HepG2 (cell line): ENCODE measurements at regions not wholly inside any gene's neighbourhood (a gene's known extent, or its start where the extent isn't known, plus 50 kb on each side); places are given as distances from the start of the nearest gene placed in this dataset.

Experiments
- BHLHE40 ChIP-seq: IDR thresholded peaks from 2 replicates; pipeline ENCODE4 v1.6.1; 2011; ENCODE audit warnings: low read length, improper control_type of control experiment
- FOXM1 ChIP-seq: sonication (generic); formaldehyde crosslinking; IDR thresholded peaks from 2 replicates; pipeline ENCODE4 v1.5.0; 2020; ENCODE audit warnings: missing genetic modification reagents
- GATAD1 ChIP-seq: IDR thresholded peaks from 2 replicates; pipeline ENCODE4 v1.6.1; 2016; ENCODE audit warnings: missing genetic modification reagents, missing compliant biosample characterization
- KDM1A ChIP-seq: IDR thresholded peaks from 2 replicates; pipeline ENCODE4 v1.6.1; 2016; ENCODE audit warnings: missing compliant biosample characterization
- NFAT5 ChIP-seq: sonication (generic); formaldehyde crosslinking; IDR thresholded peaks from 2 replicates; pipeline ENCODE4 v1.4.0; 2020; ENCODE audit warnings: missing genetic modification reagents
- NR2F2 ChIP-seq: IDR thresholded peaks from 2 replicates; pipeline ENCODE4 v1.6.1; 2012; ENCODE audit warnings: low read depth, inconsistent platforms, borderline replicate concordance
- POLR2AphosphoS5 ChIP-seq: IDR thresholded peaks from 2 replicates; pipeline ENCODE4 v1.6.1; 2012; ENCODE audit warnings: low read depth, low read length
- ZBTB43 ChIP-seq: sonication (generic); formaldehyde crosslinking; conservative IDR thresholded peaks from 2 replicates; pipeline ENCODE4 v1.4.0; 2020; ENCODE audit warnings: missing genetic modification reagents
- ZNF253 ChIP-seq: sonication (generic); formaldehyde crosslinking; IDR thresholded peaks from 2 replicates; pipeline ENCODE4 v1.8.0; 2022; ENCODE audit warnings: mild to moderate bottlenecking, missing genetic modification reagents, borderline replicate concordance

- no peak for TF ChIP-seq NFAT5 (CRISPR knock-in tag)
- TF ChIP-seq ZBTB43 (CRISPR knock-in tag): no peak
- no peak for TF ChIP-seq FOXM1 (CRISPR knock-in tag)
- no peak for TF ChIP-seq ZNF253
- no peak for TF ChIP-seq NR2F2
- TF ChIP-seq BHLHE40: no peak
- no peak for TF ChIP-seq GATAD1 (CRISPR knock-in tag)
- TF ChIP-seq POLR2AphosphoS5: no peak
- no peak for TF ChIP-seq KDM1A (CRISPR knock-in tag)
Observed at GRCh38 chr15:98444138-98444537, 204.2 kb upstream of the IGF1R start.
